ENCODE measurements at regions not wholly inside any gene's neighbourhood (a gene's known extent, or its start where the extent isn't known, plus 50 kb on each side); places are given as distances from the start of the nearest gene placed in this dataset.

DNA sequence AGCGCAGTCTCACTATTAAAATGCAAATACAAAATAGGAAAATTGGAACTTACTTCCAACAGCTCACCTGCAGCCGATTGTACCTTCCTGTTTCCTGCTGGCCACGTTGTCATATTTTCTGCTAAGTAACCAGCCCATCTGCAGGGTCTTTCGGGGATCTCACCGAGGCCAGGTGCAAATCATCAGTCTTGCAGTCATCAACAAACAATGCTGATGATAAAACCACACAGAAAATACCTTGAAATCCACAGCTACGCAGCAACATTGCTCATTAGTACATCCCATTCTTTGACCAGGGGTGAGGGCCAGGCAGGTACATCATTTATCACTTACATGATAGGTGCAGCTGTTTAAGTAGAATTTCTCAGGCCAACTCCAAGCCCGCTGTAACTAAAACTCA is 406.9 kb downstream of the TMEM121 start:
- intact Hi-C loops (cut with DNase I): no loop called here

GRCh38 chr14:105935384-105935783 is 409.0 kb downstream of the TMEM121 start:
- intact Hi-C loops (cut with DNase I): no loop called here
- no peak for ATAC-seq
- TF ChIP-seq CTCF (IDR thresholded peaks at IDR 0.05): no peak
- no peak for DNase-seq
- no peak overlapping the region for H3K4me3 ChIP-seq
- H3K4me1 ChIP-seq: no peaks in the 10 kb centered on the region
- no peaks in the 10 kb centered on the region for H3K36me3 ChIP-seq
- no peak overlapping the region for H3K27ac ChIP-seq
- peaks cover 29% of the 10 kb centered on the region for H3K9me3 ChIP-seq
- H3K27me3 ChIP-seq (ENCODE audit: low read depth): peaks cover 6% of the 10 kb centered on the region

More for the DNA sequence above, 406.9 kb downstream of the TMEM121 start:
- DNase-seq: no peak
- TF ChIP-seq CTCF (IDR thresholded peaks at IDR 0.05): no peak
- no peak for ATAC-seq
- no peak overlapping the region for H3K27ac ChIP-seq
- H3K36me3 ChIP-seq: no peaks in the 10 kb centered on the region
- no peak overlapping the region for H3K4me3 ChIP-seq
- peaks cover 12% of the 10 kb centered on the region for H3K9me3 ChIP-seq
- H3K4me1 ChIP-seq: no peaks in the 10 kb centered on the region
- H3K27me3 ChIP-seq (ENCODE audit: low read depth): peaks cover 6% of the 10 kb centered on the region

DNA sequence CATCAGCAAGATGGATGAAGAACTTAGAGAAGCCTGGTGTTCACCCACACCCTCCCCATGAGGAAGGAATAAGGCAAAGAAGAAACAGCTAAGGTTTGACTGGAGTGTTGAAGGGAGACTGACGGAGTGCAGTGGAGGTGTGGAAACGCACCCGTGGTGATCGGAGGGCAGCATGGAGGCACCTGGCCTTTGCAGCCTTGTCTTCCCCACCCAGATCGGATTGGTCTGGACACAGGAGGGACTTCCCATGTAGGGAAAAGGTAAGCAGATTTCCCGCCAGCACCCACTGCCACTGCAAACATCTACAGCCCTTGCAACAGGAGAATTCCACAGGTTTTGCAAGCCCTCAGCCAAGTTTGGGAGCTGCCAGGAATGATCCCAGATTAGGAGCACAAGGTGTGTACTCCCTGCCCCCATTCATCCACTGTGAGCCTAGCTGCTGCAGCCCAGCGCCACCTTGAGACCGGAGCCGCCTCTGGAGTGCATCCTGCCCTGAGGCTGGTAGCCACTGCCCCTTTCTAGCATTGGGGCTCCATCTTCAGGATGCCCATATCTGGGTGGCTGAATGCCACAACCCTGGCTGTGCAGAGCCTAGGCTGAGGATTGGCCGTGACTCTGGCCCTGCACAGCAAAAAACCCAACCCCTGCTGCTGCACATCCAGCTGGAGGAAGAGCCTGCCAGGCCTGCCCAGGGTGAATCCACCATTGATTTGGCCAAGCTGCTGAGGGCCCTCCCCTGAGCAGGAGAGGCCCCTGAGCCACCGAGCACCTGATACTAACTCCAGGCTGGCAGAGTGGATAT is 411.1 kb downstream of the TMEM121 start:
- intact Hi-C loops (cut with DNase I): no loop called here
- H3K36me3 ChIP-seq: no peaks in the 10 kb centered on the region
- ATAC-seq: no peak
- no peaks in the 10 kb centered on the region for H3K4me1 ChIP-seq
- H3K27ac ChIP-seq: no peak overlapping the region
- no peak overlapping the region for H3K4me3 ChIP-seq
- no peaks in the 10 kb centered on the region for H3K27me3 ChIP-seq (ENCODE audit: low read depth)
- peaks cover 29% of the 10 kb centered on the region for H3K9me3 ChIP-seq
- TF ChIP-seq CTCF (IDR thresholded peaks at IDR 0.05): no peak
- DNase-seq: no peak

DNA sequence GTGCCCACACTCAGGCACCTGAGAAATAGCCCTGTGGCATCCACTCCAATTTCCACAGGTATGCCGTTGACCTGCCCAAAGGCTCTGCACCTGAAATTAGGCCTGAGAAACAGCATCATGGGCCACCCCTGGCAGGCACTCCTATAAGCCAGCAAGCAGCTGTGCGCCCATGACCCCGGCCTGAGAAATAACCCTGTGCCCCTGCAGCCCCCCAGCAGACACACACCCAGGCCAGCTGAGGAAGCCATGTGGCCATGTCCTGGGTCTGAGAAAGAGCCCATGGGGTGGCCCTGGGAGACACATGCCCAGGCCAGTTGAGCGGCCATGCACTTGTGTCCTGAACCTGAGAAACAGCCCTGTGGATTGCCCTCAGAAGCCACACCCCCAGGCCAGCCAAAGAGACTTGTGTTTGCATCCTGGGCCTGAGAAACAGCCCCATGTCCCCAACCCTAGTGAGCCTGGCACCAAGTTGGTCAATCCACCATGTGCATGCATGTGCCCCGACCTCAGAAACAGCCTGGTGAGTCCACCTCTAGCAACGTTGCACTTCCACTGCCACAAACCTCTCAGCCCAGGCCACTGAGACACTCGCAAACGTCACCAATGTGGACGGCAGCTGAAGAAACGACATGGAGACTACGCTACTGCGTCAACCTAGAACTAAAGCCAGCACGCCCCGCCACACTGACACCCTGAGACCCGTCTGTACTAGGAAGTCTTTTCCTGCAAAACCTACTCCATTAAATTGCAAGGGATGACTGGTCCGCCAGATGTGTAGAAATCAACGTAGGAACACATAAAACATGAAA is 411.9 kb downstream of the TMEM121 start:
- Histone ChIP-seq H3K9me3 (peaks cover 29% of the 10 kb centered on the region), H3K4me1 (no peaks in the 10 kb centered on the region), H3K27me3 (ENCODE audit: low read depth) (no peaks in the 10 kb centered on the region), H3K4me3 (no peak overlapping the region), H3K36me3 (no peaks in the 10 kb centered on the region), H3K27ac (no peak overlapping the region)
- intact Hi-C loops (cut with DNase I): no loop called here
- TF ChIP-seq CTCF (IDR thresholded peaks at IDR 0.05): no peak
- DNase-seq (no peak), ATAC-seq (no peak)

DNA sequence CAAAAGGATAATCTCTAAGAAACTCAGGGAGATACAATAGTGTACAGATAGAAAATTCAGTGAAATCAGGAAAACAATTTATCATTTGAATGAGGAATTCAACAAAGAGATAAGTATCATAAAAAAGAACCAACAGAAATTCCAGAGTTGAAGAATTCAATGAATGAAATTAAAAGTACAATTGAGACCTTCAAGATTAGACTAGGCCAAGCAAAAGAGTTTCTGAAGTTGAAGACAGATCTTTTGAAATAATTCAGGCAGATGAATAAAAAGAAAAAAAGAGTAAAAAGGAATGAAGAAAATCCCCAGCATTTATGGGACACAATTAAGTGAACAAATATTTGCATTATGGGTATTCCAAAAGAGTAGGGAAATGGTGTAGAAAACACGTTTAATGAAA is 412.6 kb downstream of the TMEM121 start:
- Histone ChIP-seq H3K9me3 (peaks cover 29% of the 10 kb centered on the region), H3K4me1 (no peaks in the 10 kb centered on the region), H3K27me3 (ENCODE audit: low read depth) (no peaks in the 10 kb centered on the region), H3K4me3 (no peak overlapping the region), H3K27ac (no peak overlapping the region), H3K36me3 (no peaks in the 10 kb centered on the region)
- intact Hi-C loops (cut with DNase I): no loop called here
- DNase-seq (no peak), ATAC-seq (no peak)
- no peak for TF ChIP-seq CTCF (IDR thresholded peaks at IDR 0.05)

Measured in lower lobe of right lung (tissue), 2 donors.